ENCODE measurements at regions not wholly inside any gene's neighbourhood (a gene's known extent, or its start where the extent isn't known, plus 50 kb on each side); places are given as distances from the start of the nearest gene placed in this dataset.

GRCh38 chr4:130901321-130901720 lies 1805.4 kb downstream of the C4orf33 start:
- Mint-ChIP-seq H3K4me1 (ENCODE audit: low read depth, unreplicated experiment) (no peaks in the 10 kb centered on the region), H3K36me3 (ENCODE audit: unreplicated experiment) (no peaks in the 10 kb centered on the region), H3K27ac (ENCODE audit: unreplicated experiment) (no peak overlapping the region), H3K9me3 (ENCODE audit: unreplicated experiment) (no peaks in the 10 kb centered on the region), H3K4me3 (ENCODE audit: unreplicated experiment) (no peak overlapping the region), H3K27me3 (ENCODE audit: unreplicated experiment) (no peaks in the 10 kb centered on the region)
- TF ChIP-seq CTCF (IDR thresholded peaks at IDR 0.05; ENCODE audit: partially characterized antibody, unreplicated experiment), result no peak
- no peak for DNase-seq

GRCh38 chr4:130922955-130923354 lies 1827.0 kb downstream of the C4orf33 start:
- TF ChIP-seq CTCF (IDR thresholded peaks at IDR 0.05; ENCODE audit: partially characterized antibody, unreplicated experiment), result no peak
- H3K4me1 Mint-ChIP-seq (ENCODE audit: low read depth, unreplicated experiment), result no peaks in the 10 kb centered on the region
- no peak overlapping the region for H3K4me3 Mint-ChIP-seq (ENCODE audit: unreplicated experiment)
- peaks cover 5% of the 10 kb centered on the region for H3K9me3 Mint-ChIP-seq (ENCODE audit: unreplicated experiment)
- no peak for DNase-seq
- H3K27ac Mint-ChIP-seq (ENCODE audit: unreplicated experiment), result no peak overlapping the region
- peaks cover 18% of the 10 kb centered on the region for H3K36me3 Mint-ChIP-seq (ENCODE audit: unreplicated experiment)
- no peaks in the 10 kb centered on the region for H3K27me3 Mint-ChIP-seq (ENCODE audit: unreplicated experiment)

- no peak for DNase-seq
- Mint-ChIP-seq H3K4me1 (ENCODE audit: low read depth, unreplicated experiment) (no peaks in the 10 kb centered on the region), H3K27me3 (ENCODE audit: unreplicated experiment) (peaks cover 2% of the 10 kb centered on the region), H3K9me3 (ENCODE audit: unreplicated experiment) (no peaks in the 10 kb centered on the region), H3K36me3 (ENCODE audit: unreplicated experiment) (no peaks in the 10 kb centered on the region), H3K27ac (ENCODE audit: unreplicated experiment) (no peak overlapping the region), H3K4me3 (ENCODE audit: unreplicated experiment) (no peak overlapping the region)
- no peak for TF ChIP-seq CTCF (IDR thresholded peaks at IDR 0.05; ENCODE audit: partially characterized antibody, unreplicated experiment)
These were observed 1859.6 kb downstream of the C4orf33 start for GRCh38 chr4:130955520-130955919.

- DNase-seq, result no peak
- no peaks in the 10 kb centered on the region for H3K27me3 Mint-ChIP-seq (ENCODE audit: unreplicated experiment)
- TF ChIP-seq CTCF (IDR thresholded peaks at IDR 0.05; ENCODE audit: partially characterized antibody, unreplicated experiment), result no peak
- no peaks in the 10 kb centered on the region for H3K36me3 Mint-ChIP-seq (ENCODE audit: unreplicated experiment)
- H3K4me1 Mint-ChIP-seq (ENCODE audit: low read depth, unreplicated experiment), result no peaks in the 10 kb centered on the region
- no peaks in the 10 kb centered on the region for H3K9me3 Mint-ChIP-seq (ENCODE audit: unreplicated experiment)
- H3K27ac Mint-ChIP-seq (ENCODE audit: unreplicated experiment), result no peak overlapping the region
- H3K4me3 Mint-ChIP-seq (ENCODE audit: unreplicated experiment), result no peak overlapping the region
These were observed 1889.4 kb downstream of the C4orf33 start for GRCh38 chr4:130985371-130985770.

GRCh38 chr4:130995988-130996387 lies 1900.0 kb downstream of the C4orf33 start:
- no peak overlapping the region for H3K4me3 Mint-ChIP-seq (ENCODE audit: unreplicated experiment)
- H3K36me3 Mint-ChIP-seq (ENCODE audit: unreplicated experiment), result no peaks in the 10 kb centered on the region
- no peak for DNase-seq
- no peaks in the 10 kb centered on the region for H3K4me1 Mint-ChIP-seq (ENCODE audit: low read depth, unreplicated experiment)
- no peaks in the 10 kb centered on the region for H3K9me3 Mint-ChIP-seq (ENCODE audit: unreplicated experiment)
- H3K27ac Mint-ChIP-seq (ENCODE audit: unreplicated experiment), result no peak overlapping the region
- no peaks in the 10 kb centered on the region for H3K27me3 Mint-ChIP-seq (ENCODE audit: unreplicated experiment)
- TF ChIP-seq CTCF (IDR thresholded peaks at IDR 0.05; ENCODE audit: partially characterized antibody, unreplicated experiment), result no peak

Measured in glutamatergic neuron (in vitro differentiated cells).